GM12878 (cell line): ENCODE measurements at regions not wholly inside any gene's neighbourhood (a gene's known extent, or its start where the extent isn't known, plus 50 kb on each side); places are given as distances from the start of the nearest gene placed in this dataset.
"Not testable (repeated sequence)": the region's sequence is repeated elsewhere in the genome, so short reads cannot be mapped to it uniquely, and the experiment has no call there.

ENCODE experiments used
- ATAC-seq: fragments of 200-7000 bp; cut with Tn5 transposase; 3 replicates; pipeline ENCODE4 v1.9.1; 2020; ENCODE audit warnings: mild to moderate bottlenecking, moderate library complexity
- BruUV-seq: library from RNA; stranded (reverse); fragments of 400-500 nt; replicated peaks from 2 replicates; lab custom pipeline; 2021; lab: Mats Ljungman, UMichigan
- CTCF ChIA-PET: fragments of 300-600 bp; sonication (Branson Sonifier 250); formaldehyde crosslinking; extraction: SDS; loops from one replicate; lab custom pipeline; 2021; ENCODE audit warnings: inconsistent platforms; lab: Yijun Ruan, JAX
- POLR2A ChIA-PET: fragments of 350-600 bp; formaldehyde crosslinking; extraction: SDS; loops from one replicate; lab custom pipeline; 2021; ENCODE audit warnings: inconsistent platforms; lab: Charles Lee
- RAD21 ChIA-PET: fragments of 300-600 bp; sonication (Branson Sonifier 250); formaldehyde crosslinking; loops from one replicate; lab custom pipeline; 2023; ENCODE audit warnings: antibody characterized with exemption; ENCODE audit not compliant: unreplicated experiment; lab: Charles Lee
- SMC1A ChIA-PET: fragments of 300-600 bp; sonication (Branson Sonifier 250); formaldehyde crosslinking; loops from one replicate; lab custom pipeline; 2023; ENCODE audit not compliant: unreplicated experiment, uncharacterized antibody; lab: Charles Lee
- DNase-seq: peaks from one replicate; pipeline ENCODE4 v3.0.0-alpha.2; 2011; ENCODE audit warnings: low read depth, low spot score
- FAIRE-seq: peaks from 3 replicates; lab custom pipeline; 2011; peaks lifted over from hg19 to GRCh38; lab: Jason Lieb, UNC
- H2AFZ ChIP-seq: 2 replicates; pipeline ENCODE4 v1.6.0; 2011; ENCODE audit warnings: low read depth, low read length, control low read depth; ENCODE audit not compliant: control insufficient read depth
- H3K27ac ChIP-seq: 2 replicates; pipeline ENCODE4 v1.5.1; 2011; ENCODE audit warnings: control low read depth; ENCODE audit not compliant: control insufficient read depth, insufficient read depth
- H3K27me3 ChIP-seq, 2 experiments: replicated peaks in 1 of 2; 2 replicates each; pipeline versions ENCODE4 v1.6.0 to v1.6.1; 2011; ENCODE audit warnings: low read length in 1 of 2; ENCODE audit not compliant: control insufficient read depth in 2 of 2, insufficient read depth in 2 of 2
- H3K36me3 ChIP-seq, 2 experiments: 2 replicates each; pipeline ENCODE4 v1.5.1; 2011; ENCODE audit warnings: low read length in 1 of 2; ENCODE audit not compliant: control insufficient read depth in 2 of 2, insufficient read depth in 2 of 2
- H3K4me1 ChIP-seq: 2 replicates; pipeline ENCODE4 v1.6.1; 2011; ENCODE audit warnings: mild to moderate bottlenecking, low read length, moderate library complexity, mixed read lengths; ENCODE audit not compliant: control insufficient read depth, insufficient read depth
- H3K4me2 ChIP-seq: 2 replicates; pipeline ENCODE4 v1.6.0; 2011; ENCODE audit warnings: control low read depth; ENCODE audit not compliant: control insufficient read depth, insufficient read depth
- H3K4me3 ChIP-seq: fragments of 200-600 bp; sonication (generic); 2 replicates; pipeline ENCODE4 v1.5.1; 2016
- H3K79me2 ChIP-seq: 2 replicates; pipeline ENCODE4 v1.6.0; 2011; ENCODE audit warnings: low read length; ENCODE audit not compliant: control insufficient read depth, insufficient read depth
- H3K9ac ChIP-seq: 2 replicates; pipeline ENCODE4 v1.8.0; 2011; ENCODE audit warnings: low read length, control low read depth, mixed read lengths; ENCODE audit not compliant: control insufficient read depth, insufficient read depth
- H3K9me3 ChIP-seq: replicated peaks from 3 replicates; pipeline ENCODE4 v1.5.1; 2011; ENCODE audit warnings: mild to moderate bottlenecking, low read length; ENCODE audit not compliant: control insufficient read depth, insufficient read depth
- H4K20me1 ChIP-seq: 2 replicates; pipeline ENCODE4 v1.6.0; 2011; ENCODE audit not compliant: control insufficient read depth, insufficient read depth
- WGBS: methylation state at CpG from one replicate; pipeline ENCODE4 v1.1.6; 2016; ENCODE audit warnings: low lambda C conversion rate; ENCODE audit not compliant: insufficient replicate concordance, insufficient coverage; ENCODE audit errors: missing lambda C conversion rate; 5-methylcytosine and 5-hydroxymethylcytosine counted together
- in situ Hi-C: fragments of 300-500 bp; cut with MboI; formaldehyde crosslinking; loops from 9 replicates; pipeline ENCODE4 v1.14.3; 2018; ENCODE audit warnings: mixed read lengths
- intact Hi-C: fragments of 100-400 bp; cut with micrococcal nuclease; formaldehyde crosslinking; loops from one replicate; pipeline ENCODE4 v1.14.2; 2022; ENCODE audit not compliant: unreplicated experiment

- H3K4me3 ChIP-seq, POLR2A ChIA-PET, H3K9me3 ChIP-seq, DNase-seq, H2AFZ ChIP-seq, H4K20me1 ChIP-seq, H3K79me2 ChIP-seq, FAIRE-seq, RAD21 ChIA-PET, H3K27me3 ChIP-seq, H3K9ac ChIP-seq, intact Hi-C loops, H3K4me2 ChIP-seq, SMC1A ChIA-PET, H3K36me3 ChIP-seq, ATAC-seq, BruUV-seq, in situ Hi-C loops, H3K4me1 ChIP-seq, H3K27ac ChIP-seq, CTCF ChIA-PET: not testable (repeated sequence)
- WGBS = 90% methylated on average over 7 of the region's 8 CpGs
These were observed 118.3 kb downstream of the LRRC37A3 start for GRCh38 chr17:64800987-64801386.

DNA sequence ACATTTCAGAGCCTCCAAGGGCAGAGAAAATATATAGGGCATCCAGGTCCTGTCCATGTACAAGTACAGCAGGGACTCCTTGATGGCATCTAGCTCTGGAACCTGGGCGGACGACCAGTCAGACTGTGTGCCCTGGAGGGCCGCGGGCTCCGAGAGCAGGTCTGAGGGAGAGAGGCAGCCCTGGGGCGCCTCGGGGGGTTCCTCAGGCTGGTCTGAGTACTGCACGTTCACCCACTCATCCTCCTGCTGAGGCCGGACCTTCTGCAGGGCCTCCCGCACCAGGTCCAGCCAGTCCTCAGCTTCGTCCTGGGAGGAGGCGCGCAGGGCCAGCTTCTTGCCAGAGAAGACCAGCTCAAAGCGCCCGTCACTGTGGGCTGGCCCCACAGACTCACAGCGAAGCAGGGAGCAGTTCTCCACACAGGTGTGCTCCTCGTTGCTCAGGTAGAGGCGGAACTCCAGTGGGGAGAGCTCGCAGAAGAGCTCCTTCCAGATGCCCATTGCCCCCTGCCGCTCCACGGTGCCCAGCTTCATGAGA lies 118.8 kb downstream of the LRRC37A3 start:
- SMC1A ChIA-PET, H3K4me2 ChIP-seq, FAIRE-seq, CTCF ChIA-PET, H3K4me3 ChIP-seq, H3K9ac ChIP-seq, in situ Hi-C loops, intact Hi-C loops, H3K36me3 ChIP-seq, H3K9me3 ChIP-seq, H2AFZ ChIP-seq, H3K4me1 ChIP-seq, H3K27ac ChIP-seq, BruUV-seq, H3K79me2 ChIP-seq, POLR2A ChIA-PET, ATAC-seq, DNase-seq, H4K20me1 ChIP-seq, H3K27me3 ChIP-seq, RAD21 ChIA-PET: not testable (repeated sequence)
- WGBS = 89% methylated on average over 17 of the region's 21 CpGs

DNA sequence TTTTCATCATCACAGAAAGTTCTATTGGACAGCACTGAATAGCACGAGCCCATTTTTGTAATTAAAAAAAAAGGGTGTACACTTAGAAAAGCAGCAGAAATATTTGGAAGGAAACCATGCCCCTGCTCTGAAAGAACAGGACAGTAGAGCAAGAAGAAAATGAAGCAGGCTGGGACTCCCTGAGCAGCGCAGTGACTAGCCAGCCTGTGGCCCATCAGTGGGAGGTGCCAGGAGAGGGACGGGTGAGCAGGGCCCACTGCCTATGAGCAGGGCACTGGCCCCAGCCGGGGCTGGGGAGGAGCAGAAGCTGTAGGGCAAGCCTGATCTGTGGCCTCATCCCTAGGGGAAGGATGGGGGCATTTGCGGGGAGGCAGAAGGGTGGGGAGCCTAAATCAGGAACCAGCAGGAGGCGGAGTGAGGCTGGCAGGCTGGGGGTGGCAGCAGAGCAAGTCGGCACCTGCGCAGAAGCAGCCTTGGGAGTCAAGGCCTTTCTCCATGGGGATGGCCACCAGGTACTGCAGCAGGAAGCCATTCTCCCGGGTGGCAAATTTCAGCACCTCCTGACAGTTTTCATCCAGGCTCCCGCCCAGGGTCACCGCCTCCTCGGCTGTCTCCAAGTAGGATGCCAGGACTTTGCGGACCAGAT lies 119.6 kb downstream of the LRRC37A3 start:
- intact Hi-C loops, H3K27me3 ChIP-seq, SMC1A ChIA-PET, H3K79me2 ChIP-seq, ATAC-seq, H3K4me3 ChIP-seq, H3K4me2 ChIP-seq, H3K4me1 ChIP-seq, CTCF ChIA-PET, H3K27ac ChIP-seq, in situ Hi-C loops, DNase-seq, POLR2A ChIA-PET, H3K9ac ChIP-seq, BruUV-seq, H3K9me3 ChIP-seq, H4K20me1 ChIP-seq, RAD21 ChIA-PET, H2AFZ ChIP-seq, H3K36me3 ChIP-seq: not testable (repeated sequence)
- peak; percentile 35 for FAIRE-seq
- 97% methylated on average over 7 of the region's 13 CpGs for WGBS

GRCh38 chr17:64798961-64799360 lies 120.3 kb downstream of the LRRC37A3 start:
- in situ Hi-C loops, H3K27ac ChIP-seq, H3K4me2 ChIP-seq, intact Hi-C loops, H3K4me3 ChIP-seq, POLR2A ChIA-PET, H4K20me1 ChIP-seq, CTCF ChIA-PET, DNase-seq, H3K79me2 ChIP-seq, SMC1A ChIA-PET, BruUV-seq, H3K36me3 ChIP-seq, FAIRE-seq, H3K9me3 ChIP-seq, H2AFZ ChIP-seq, H3K27me3 ChIP-seq, H3K9ac ChIP-seq, H3K4me1 ChIP-seq, RAD21 ChIA-PET: not testable (repeated sequence)
- WGBS = 88% methylated on average over 1 of the region's 1 CpG
- ATAC-seq = peak; percentile 27; the same call in 1 of the 3 replicates
